ENCODE measurements at regions not wholly inside any gene's neighbourhood (a gene's known extent, or its start where the extent isn't known, plus 50 kb on each side); places are given as distances from the start of the nearest gene placed in this dataset.

DNA sequence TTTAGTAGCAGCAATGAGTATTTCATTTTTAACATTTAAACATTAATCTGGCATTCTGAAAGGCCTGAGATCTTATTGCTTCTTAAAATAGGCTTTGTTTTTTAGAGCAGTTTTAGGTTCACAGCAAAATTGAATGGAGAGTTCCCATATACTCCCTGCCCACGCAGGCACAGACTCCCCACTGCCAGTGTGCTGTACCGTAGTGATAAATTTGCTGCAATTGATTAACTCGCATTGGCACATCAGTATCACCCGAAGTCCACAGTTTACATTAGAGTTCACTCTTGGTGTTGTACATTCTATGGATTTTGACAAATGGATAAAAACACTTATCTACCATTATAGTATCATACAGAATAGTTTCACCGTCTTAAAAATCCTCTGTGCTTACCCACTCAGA is 71.8 kb upstream of the ERRFI1 start:
- DNase-seq (ENCODE audit: low spot score) = no peak
- H3K27ac ChIP-seq = peak overlapping the region; percentile 80 to 86
- H3K36me3 ChIP-seq = no peaks in the 10 kb centered on the region
- no peaks in the 10 kb centered on the region for H3K9me3 ChIP-seq
- no peak for ATAC-seq (ENCODE audit: insufficient number of reproducible peaks, low FRiP score, low read depth)
- H3K27me3 ChIP-seq (replicated peaks; ENCODE audit: insufficient read depth) = no peaks in the 10 kb centered on the region
- H3K4me3 ChIP-seq = no peak overlapping the region
- H3K4me1 ChIP-seq (ENCODE audit: control insufficient read depth in 1 of 2, low read depth in 2 of 2) = peaks cover 23 to 34% of the 10 kb centered on the region in 2 donors
- TF ChIP-seq, protein P1, sequence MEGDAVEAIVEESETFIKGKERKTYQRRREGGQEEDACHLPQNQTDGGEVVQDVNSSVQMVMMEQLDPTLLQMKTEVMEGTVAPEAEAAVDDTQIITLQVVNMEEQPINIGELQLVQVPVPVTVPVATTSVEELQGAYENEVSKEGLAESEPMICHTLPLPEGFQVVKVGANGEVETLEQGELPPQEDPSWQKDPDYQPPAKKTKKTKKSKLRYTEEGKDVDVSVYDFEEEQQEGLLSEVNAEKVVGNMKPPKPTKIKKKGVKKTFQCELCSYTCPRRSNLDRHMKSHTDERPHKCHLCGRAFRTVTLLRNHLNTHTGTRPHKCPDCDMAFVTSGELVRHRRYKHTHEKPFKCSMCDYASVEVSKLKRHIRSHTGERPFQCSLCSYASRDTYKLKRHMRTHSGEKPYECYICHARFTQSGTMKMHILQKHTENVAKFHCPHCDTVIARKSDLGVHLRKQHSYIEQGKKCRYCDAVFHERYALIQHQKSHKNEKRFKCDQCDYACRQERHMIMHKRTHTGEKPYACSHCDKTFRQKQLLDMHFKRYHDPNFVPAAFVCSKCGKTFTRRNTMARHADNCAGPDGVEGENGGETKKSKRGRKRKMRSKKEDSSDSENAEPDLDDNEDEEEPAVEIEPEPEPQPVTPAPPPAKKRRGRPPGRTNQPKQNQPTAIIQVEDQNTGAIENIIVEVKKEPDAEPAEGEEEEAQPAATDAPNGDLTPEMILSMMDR (IDR thresholded peaks at IDR 0.05) = no peak

DNA sequence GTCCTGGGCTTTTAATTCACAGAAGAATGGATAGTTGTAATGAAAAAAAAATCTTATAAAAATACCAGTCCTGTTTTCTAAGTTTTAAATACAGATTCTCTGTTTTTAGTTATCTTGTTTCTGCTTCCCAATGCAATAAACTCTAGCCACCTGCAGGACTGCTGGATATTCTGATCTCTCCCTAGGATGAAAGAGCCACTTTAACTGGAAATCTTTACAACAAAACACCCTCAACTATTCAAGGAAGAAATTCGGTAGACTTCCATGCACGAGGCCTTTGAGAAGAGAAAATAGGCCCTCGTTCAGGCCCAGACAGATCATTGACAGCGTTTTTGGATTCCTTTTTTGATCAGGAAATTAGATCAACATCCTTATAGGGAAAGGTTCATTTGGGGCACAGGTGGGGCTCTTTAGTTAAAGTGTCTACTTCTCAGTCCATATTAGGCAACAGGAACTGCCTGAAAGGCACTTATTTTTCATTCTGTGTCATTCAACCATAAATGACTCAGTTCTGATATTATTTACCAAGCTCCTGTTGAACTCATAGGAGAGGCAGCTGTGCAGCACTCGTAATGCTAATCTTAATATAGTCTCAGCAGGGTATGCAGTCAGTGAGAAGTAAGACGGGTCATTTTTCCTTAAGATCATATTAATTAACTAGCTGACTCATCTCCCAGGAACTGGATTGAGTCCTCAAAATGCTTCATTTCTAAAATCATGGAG is 71.1 kb upstream of the ERRFI1 start:
- Histone ChIP-seq H3K9me3 (no peaks in the 10 kb centered on the region), H3K27me3 (replicated peaks; ENCODE audit: insufficient read depth) (no peaks in the 10 kb centered on the region), H3K36me3 (no peaks in the 10 kb centered on the region), H3K27ac (peak overlapping the region; percentile 80 to 86), H3K4me1 (ENCODE audit: control insufficient read depth in 1 of 2, low read depth in 2 of 2) (peaks cover 23 to 35% of the 10 kb centered on the region in 2 donors), H3K4me3 (no peak overlapping the region)
- DNase-seq (ENCODE audit: low spot score) (no peak), ATAC-seq (ENCODE audit: insufficient number of reproducible peaks, low FRiP score, low read depth) (peak; percentile 68)
- TF ChIP-seq, protein P1 (IDR thresholded peaks at IDR 0.05) = no peak

DNA sequence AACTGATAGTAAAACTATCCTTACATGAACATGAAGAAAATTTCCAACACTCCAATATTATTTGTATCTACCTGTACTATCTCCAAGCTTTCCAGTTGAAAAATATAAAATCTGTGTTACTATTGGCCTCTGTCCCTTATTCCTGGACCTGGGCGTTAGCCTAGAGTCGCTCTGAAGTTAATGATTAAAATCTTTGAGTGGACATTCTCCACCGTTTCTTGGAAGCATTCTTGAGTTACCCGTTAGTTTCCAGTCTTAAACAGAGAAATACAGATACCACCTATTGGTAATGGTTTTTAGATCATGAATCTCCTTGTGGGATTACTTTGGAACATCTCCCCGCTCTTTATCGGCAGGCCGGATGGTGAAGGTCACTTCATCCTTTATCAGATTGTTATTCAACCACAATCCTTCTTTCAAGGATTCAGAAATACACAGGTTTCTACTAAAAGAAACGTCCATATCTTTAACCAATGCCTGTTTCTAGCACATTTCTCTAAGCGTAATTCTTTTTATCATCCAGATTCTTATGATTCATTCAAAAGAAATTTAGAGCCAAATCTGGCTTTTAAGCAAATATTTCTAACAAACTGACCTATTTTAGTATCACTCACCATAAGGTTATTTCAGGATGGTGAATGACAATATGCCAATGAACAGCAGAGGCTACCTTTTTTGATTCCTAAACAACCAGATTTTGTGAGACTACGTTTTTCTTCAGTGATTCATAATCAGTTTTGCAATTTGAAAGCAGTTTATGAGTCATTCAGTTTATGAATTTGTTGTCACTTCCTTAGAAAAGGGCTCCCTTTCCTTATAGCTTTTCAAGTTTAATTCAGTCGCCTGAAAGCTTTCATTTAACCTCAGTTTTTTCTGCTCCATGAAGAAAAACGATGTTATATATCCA is 70.2 kb upstream of the ERRFI1 start:
- Histone ChIP-seq H3K4me1 (ENCODE audit: control insufficient read depth in 1 of 2, low read depth in 2 of 2) (peaks cover 24 to 44% of the 10 kb centered on the region in 2 donors), H3K4me3 (peak overlapping the region; percentile 7), H3K9me3 (no peaks in the 10 kb centered on the region), H3K27ac (peak overlapping the region; percentile 80 to 86), H3K27me3 (replicated peaks; ENCODE audit: insufficient read depth) (no peaks in the 10 kb centered on the region), H3K36me3 (no peaks in the 10 kb centered on the region)
- TF ChIP-seq, protein P1 (IDR thresholded peaks at IDR 0.05) = no peak
- ATAC-seq (ENCODE audit: insufficient number of reproducible peaks, low FRiP score, low read depth) (peak; percentile 70), DNase-seq (ENCODE audit: low spot score) (no peak)

DNA sequence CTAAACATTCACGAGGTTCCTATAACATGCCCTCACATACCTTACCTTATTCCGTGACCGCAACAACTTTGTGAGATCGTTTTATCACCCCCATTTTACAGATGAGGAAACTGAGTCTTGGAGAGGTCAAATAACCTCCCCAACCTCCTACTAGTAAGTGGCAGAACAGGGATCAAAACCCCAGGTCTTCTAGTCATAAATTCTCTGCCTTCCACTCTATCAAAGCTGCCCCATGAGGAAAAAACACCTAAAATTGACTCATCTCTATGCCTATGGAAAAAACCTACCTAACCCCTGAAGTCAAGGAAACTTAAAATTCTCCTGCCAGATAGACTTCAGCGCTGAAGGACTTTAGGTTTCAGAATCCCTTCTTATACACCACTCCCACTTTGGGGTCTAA is 69.5 kb upstream of the ERRFI1 start:
- peak overlapping the region in 1 of 2 donors; percentile 80 for H3K27ac ChIP-seq
- no peaks in the 10 kb centered on the region for H3K36me3 ChIP-seq
- DNase-seq (ENCODE audit: low spot score) (no peak), ATAC-seq (ENCODE audit: insufficient number of reproducible peaks, low FRiP score, low read depth) (no peak)
- peaks cover 31 to 52% of the 10 kb centered on the region in 2 donors for H3K4me1 ChIP-seq (ENCODE audit: control insufficient read depth in 1 of 2, low read depth in 2 of 2)
- TF ChIP-seq, protein P1 (IDR thresholded peaks at IDR 0.05) = no peak
- no peaks in the 10 kb centered on the region for H3K9me3 ChIP-seq
- no peak overlapping the region for H3K4me3 ChIP-seq
- no peaks in the 10 kb centered on the region for H3K27me3 ChIP-seq (replicated peaks; ENCODE audit: insufficient read depth)

Measured in thoracic aorta (tissue), 2 donors.